ENCODE measurements at regions not wholly inside any gene's neighbourhood (a gene's known extent, or its start where the extent isn't known, plus 50 kb on each side); places are given as distances from the start of the nearest gene placed in this dataset.

DNA sequence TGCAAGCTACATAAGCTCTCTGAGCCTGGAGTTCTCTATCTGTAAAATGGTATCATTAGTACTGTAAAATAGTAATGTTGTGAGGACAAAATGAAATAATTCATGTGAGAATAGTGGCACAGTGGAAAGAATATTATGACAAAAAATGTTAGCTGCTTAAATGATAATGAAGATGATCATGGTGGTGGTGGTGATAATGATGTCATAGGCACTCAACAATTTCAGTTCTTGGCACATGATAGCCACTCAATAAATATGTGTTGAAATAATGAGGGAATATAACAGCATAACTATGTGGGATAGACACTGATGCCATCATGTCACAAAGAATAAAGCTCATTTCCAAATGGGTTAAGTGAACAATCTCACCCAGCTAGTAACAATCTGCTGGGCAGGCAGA lies 736.3 kb downstream of the EFNB2 start:
- TF ChIP-seq CTCF (conservative IDR thresholded peaks at IDR 0.05; ENCODE audit: low read depth, low read length), result no peak
- no peak for TF ChIP-seq EZH2phosphoT487 (IDR thresholded peaks at IDR 0.05; ENCODE audit: borderline replicate concordance, low read length)
